Erythroblast (primary cell): ENCODE measurements at regions not wholly inside any gene's neighbourhood (a gene's known extent, or its start where the extent isn't known, plus 50 kb on each side); places are given as distances from the start of the nearest gene placed in this dataset.

ENCODE experiments used
- GATA1 ChIP-seq: IDR thresholded peaks from 2 replicates; pipeline ENCODE4 v1.6.1; 2011; ENCODE audit warnings: low read depth, mild to moderate bottlenecking, control low read depth, low read length, moderate library complexity
- POLR2A ChIP-seq: IDR thresholded peaks from 2 replicates; pipeline ENCODE4 v1.6.1; 2011; ENCODE audit warnings: mild to moderate bottlenecking, low read length

DNA sequence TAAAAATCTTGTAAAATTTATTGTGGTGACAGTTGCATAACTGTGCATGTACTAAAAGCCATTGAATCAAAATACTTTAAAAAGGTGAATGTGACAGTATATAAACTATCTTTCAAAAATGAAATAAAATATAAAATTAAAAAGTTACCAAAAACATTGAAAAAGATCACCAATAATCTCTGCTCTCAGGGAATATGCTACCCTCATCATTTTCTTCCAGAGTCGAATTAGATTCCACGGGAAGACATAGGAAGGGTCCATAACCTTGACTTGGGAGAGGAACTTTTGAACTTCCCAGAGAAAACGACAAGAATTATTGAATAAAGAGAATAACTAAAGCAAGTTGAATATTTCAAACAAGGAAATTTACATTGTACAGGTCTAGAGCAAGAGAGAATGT is 649.5 kb downstream of the NUP35 start:
- TF ChIP-seq POLR2A, result no peak
- no peak for TF ChIP-seq GATA1
